Erythroblast (primary cell): ENCODE measurements at regions not wholly inside any gene's neighbourhood (a gene's known extent, or its start where the extent isn't known, plus 50 kb on each side); places are given as distances from the start of the nearest gene placed in this dataset.

Experiments used
- GATA1 ChIP-seq: IDR thresholded peaks from 2 replicates; pipeline ENCODE4 v1.6.1; 2011; ENCODE audit warnings: low read depth, mild to moderate bottlenecking, control low read depth, low read length, moderate library complexity
- POLR2A ChIP-seq: IDR thresholded peaks from 2 replicates; pipeline ENCODE4 v1.6.1; 2011; ENCODE audit warnings: mild to moderate bottlenecking, low read length

DNA sequence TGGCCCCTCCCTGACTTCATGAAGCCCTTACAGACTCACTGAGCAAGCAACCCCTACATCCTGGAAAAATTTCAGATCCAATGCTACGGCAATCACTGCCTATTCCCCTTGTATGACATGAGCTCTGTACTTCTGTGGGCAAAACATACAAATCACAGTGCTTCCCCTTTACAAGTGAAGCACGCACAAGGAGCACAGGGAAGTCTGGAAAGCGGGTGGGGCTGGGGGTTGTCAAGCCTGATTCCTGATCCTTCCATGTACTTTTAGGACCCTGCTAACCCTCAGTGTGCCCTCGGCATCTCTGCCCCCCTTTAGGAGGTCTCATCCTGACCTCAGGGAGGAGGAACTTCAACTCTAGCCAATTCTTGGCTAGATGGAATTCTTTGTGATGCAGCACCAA, 405.7 kb upstream of the POU3F1 start:
- no peak for TF ChIP-seq POLR2A
- no peak for TF ChIP-seq GATA1
